ENCODE measurements at regions not wholly inside any gene's neighbourhood (a gene's known extent, or its start where the extent isn't known, plus 50 kb on each side); places are given as distances from the start of the nearest gene placed in this dataset.

GRCh38 chr2:43127941-43128558 is 98.4 kb downstream of the ZFP36L2 start:
- DNase-seq = no peak

GRCh38 chr2:43127208-43127940 is 99.0 kb downstream of the ZFP36L2 start:
- peak; percentile 83 to 86 for DNase-seq

DNA sequence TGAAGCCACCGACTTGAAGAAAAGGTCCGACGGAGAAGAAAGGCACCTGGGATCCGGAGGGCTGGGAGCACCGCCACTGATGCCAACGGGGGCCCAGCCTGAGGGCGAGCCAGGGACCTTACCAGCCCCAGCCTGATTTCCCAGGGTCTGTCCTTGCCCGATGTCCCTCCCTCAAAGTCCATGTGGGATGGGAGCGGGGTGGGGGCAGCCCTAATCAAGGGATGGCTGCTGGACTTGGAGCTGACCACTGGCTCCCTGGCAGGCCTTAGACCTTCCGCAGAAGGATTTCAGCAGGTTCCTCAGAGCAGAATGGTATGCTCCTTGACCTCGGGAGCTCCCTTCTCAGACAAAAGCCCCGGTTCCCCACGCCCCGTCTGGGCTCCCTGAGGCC is 99.6 kb downstream of the ZFP36L2 start:
- DNase-seq = no peak

DNA sequence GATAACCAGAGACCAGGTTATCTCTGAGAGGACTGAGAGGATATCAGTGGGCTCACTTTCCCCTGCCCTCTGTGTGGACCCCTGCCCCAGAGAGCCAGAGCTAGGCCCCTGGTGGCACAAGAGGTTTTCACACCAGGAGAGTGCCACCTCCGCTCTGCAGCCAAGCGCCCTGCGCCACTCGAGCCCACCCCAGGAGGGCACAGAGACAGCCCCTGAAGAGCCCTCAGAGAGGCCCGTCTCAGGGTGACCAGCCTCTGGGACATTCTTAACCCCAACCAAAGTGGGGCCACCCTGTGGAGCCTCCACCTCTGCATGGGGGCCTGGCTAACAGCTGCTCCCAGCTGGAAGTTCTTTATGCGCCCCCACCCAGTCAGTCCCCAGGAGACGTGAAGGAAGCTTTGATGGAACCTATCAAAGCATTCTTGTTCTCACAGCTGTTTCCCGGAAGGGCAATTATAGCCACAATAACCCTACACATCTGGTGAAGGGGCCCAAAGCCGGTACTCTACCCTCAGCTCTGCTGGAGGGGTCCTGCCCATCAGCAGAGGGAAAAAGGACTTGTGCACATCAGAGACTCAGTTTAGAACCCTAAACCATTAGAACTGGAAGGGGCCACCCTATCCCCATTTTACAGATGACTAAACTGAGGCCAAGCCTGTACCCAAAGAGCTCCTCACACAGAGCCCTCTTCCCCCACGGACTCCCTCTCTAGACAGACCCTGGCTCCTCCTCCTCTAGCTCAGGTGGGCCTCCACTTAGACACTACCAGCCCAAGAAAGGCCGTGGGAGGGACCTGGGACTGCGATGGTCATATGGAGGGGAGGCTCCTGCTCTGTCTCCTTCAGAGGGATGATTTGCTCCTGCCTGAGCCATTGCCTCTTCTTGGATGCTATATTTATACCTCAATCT is 101.1 kb downstream of the ZFP36L2 start:
- DNase-seq = no peak

DNA sequence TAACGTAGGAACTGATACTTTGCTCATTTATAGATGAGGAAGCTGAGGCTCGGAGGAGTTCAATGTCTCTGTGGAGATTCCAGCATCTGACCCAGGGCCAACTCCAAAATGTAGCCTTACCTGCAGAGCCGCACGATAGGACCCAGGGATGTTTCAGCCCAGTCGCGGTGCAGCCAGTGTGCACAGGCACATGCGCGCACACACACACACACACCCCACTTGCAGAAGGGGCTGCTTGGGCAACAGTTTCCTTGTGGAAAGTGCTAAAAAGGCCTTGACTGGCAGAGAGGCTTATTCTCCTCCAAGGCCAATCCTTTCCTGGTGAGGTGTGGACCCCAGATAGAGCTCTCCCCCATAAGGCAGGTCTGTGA is 101.7 kb downstream of the ZFP36L2 start:
- DNase-seq = no peak

GRCh38 chr2:43123981-43124686 is 102.3 kb downstream of the ZFP36L2 start:
- DNase-seq = no peak

- no peak for DNase-seq
These were observed 102.9 kb downstream of the ZFP36L2 start for GRCh38 chr2:43123486-43123885.

DNA sequence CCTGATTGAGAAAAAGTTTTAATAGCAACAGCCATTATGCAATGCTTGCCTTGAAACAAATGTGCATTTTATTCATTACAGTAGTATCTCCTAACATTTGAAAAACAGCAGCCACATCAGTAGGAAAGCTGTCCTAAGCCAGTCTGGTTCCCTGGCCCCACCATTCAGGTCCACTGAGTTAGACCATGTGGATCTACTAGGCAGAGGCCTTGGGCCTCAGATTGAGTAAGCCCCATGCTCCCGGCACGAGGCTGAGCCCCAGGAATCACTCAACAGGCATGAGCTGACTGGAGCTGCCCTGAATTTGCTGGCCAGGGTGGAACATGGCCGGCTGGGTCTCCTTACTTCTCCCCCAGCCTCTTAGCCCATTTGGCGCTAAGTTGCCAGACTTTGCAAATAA is 103.4 kb downstream of the ZFP36L2 start:
- no peak for DNase-seq

- no peak for DNase-seq
These were observed 104.7 kb downstream of the ZFP36L2 start for GRCh38 chr2:43121580-43122314.

DNA sequence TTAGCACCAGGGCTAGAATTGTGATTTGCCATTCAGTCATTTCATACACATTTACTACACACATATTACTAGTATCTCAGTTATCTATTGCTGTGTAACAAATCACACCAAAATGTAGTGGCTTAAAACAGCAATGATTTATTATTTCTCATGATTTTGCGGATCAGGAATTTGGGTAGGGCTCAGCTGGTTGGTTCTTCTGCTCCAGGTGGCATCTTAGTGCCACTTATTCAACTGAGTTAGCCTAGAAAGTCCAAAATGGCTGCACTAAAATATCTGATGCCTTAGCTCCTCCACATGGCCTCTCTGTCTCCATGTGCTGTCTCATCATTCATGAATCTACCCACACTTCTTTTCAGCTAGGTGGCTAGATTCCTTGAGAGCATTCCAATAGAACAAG is 107.1 kb downstream of the ZFP36L2 start:
- DNase-seq = no peak

- no peak for DNase-seq
These were observed 108.8 kb downstream of the ZFP36L2 start for GRCh38 chr2:43117521-43118143.

- no peak for DNase-seq
These were observed 109.4 kb downstream of the ZFP36L2 start for GRCh38 chr2:43116988-43117387.

DNA sequence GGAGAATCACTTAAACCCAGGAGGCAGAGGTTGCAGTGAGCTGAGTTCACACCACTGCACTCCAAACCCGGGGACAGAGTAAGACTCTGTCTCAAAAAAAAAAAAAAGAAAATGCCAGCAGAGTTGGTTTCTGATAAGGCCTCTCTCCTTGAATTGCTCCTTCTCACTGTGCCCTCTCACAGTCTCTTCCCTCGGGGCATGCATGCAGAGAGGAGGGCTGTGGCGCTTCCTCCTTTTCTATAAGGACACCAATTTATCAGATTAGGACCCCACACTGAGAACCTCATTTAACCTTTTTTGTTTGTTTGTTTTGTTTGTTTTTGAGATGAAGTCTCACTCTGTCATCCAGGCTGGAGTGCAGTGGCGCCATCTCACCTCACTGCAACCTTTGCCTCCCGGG is 110.5 kb downstream of the ZFP36L2 start:
- no peak for DNase-seq

GRCh38 chr2:43114210-43114609 is 112.2 kb downstream of the ZFP36L2 start:
- DNase-seq = no peak

DNA sequence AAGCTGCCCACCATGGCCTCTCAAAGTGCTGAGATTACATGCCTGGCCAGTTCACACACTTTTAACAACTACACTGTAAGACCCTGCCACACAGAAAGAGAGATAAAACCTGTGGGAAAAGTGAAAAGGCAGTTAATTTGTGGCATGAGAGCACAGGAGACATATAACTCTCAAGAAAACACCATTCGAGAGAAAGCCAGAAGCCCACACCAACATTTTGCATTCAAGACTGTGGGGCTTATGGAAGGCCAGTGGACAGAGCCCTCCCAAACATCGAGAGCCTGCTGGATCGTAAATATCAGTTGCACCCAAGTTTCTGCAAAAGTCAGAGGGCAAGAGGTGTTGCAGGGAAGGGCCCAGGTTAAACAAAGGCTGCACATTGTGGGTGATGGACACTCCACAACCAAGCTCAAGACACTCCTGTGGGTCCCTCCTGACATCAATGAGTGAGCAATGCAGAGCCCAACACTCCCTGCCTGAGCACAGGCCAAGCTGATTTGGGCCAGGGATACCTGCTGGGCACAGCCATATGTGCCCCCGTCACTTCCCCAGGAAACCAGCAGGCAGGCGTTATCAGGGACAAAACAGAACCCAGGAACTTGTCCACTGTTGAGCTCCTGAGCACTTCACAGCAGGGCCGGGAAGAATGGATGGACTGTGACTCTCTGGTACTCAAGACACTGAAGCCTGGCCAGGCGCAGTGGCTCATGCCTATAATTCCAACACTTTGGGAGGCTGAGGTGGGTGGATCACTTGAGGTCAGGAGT is 114.4 kb downstream of the ZFP36L2 start:
- no peak for DNase-seq

DNA sequence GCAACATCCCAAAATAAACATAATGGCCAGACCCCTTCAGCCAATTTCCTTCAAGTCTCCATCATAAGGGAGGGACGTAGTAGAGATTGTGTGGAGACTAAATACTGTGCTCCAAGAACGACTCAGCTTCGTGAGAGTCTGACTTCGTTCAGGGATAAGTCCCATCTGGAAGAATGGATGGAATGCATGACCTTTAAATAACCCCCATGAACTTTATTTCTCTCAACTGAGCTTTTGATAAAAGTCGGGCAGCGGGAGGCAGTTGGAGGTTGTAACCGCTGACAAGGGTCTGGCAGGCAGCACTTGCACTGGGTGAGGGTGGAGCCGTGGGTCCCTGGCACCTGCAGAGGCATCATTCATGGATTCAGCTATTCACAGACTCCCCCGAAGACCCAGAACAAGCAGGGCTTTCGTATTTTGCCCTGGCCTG is 115.9 kb downstream of the ZFP36L2 start:
- no peak for DNase-seq

GRCh38 chr2:43109261-43109743 is 117.1 kb downstream of the ZFP36L2 start:
- DNase-seq = peak in 1 of 2 donors; percentile 37

DNA sequence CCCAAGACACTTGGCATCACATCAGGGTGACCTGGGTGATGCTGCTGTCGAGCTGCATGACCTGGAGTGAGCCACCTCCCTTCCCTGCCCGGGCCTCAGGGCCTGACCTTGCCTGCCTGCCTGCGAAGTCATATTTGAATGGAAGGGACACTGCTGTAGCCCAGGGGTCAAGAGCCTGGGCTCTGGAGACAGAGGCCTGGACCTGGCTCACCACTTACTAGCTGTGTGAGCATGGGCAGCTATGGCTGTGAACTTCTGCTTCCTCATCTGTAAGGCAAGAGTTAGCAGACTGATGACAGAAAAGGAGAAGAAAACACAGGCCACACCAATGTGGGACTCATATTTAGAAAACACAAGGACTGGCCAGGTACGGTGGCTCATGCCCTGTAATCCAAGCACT is 118.7 kb downstream of the ZFP36L2 start:
- DNase-seq = peak in 1 of 2 donors; percentile 37

DNA sequence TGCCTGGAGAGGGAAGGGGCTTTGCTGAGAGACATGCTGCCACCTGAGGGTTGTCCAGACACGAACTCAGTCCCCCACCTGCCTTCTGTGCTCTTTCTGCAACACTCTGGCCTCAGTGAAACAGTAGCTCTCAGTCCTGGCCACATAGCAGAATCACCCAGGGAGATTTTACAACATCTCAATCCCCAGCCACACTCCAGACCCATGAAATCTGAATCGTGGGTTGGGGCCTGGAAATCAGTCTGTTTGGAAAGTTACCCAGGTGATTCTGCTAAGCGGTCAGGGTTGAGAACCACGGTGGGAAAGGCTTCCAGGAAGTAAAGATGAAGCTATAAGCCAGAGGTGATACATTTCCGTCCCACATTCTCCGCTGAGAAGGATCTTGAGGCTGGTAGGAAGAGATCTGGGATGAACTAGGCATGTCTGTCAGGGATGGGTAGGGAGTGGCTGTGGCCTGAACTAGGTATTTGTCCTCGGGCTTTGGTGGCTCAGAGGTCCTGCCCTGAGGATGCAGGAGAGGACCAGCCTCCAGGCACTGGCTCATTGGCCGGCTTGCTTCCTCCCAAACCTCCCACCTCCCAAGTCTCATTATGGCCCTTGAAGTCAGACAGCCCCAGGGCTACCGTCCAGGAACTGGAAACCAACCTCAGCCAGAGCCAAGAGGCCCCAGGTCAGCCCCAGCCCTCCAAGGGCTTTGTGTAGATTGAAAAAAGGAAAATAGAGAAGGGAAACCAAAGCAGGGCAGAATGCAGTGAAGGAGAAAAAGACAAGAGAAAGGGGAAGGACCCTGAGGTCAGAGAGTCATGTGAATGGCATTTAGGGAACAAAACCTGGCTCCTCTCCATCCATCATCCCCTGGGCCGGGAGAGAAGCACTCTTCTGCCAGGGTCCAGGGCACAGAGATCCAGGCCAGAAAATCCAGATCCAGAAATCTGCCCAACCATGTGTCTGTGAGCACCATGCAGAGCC is 119.6 kb downstream of the ZFP36L2 start:
- no peak for DNase-seq

Data from CD4-positive, alpha-beta T cell treated with Interleukin-4 for 1 hour (primary cell).